Retinal pigment epithelial cell (primary cell): ENCODE measurements at regions not wholly inside any gene's neighbourhood (a gene's known extent, or its start where the extent isn't known, plus 50 kb on each side); places are given as distances from the start of the nearest gene placed in this dataset.

ENCODE experiments used
- DNase-seq: peaks from one replicate; pipeline ENCODE4 v3.0.0-alpha.2; 2010; ENCODE audit warnings: low read depth
- H3K4me3 ChIP-seq: 2 replicates; pipeline ENCODE4 v1.5.1; 2011; ENCODE audit warnings: mild to moderate bottlenecking, low read length, control low read depth, moderate library complexity
- TF ChIP-seq, protein P1 (sequence below): conservative IDR thresholded peaks from 2 replicates; pipeline ENCODE4 v1.5.1; 2011; ENCODE audit warnings: low read depth, low read length, control low read depth, inconsistent platforms

GRCh38 chr3:124393340-124393739 lies 336.9 kb upstream of the UMPS start:
- no peak for DNase-seq
- TF ChIP-seq, protein P1, sequence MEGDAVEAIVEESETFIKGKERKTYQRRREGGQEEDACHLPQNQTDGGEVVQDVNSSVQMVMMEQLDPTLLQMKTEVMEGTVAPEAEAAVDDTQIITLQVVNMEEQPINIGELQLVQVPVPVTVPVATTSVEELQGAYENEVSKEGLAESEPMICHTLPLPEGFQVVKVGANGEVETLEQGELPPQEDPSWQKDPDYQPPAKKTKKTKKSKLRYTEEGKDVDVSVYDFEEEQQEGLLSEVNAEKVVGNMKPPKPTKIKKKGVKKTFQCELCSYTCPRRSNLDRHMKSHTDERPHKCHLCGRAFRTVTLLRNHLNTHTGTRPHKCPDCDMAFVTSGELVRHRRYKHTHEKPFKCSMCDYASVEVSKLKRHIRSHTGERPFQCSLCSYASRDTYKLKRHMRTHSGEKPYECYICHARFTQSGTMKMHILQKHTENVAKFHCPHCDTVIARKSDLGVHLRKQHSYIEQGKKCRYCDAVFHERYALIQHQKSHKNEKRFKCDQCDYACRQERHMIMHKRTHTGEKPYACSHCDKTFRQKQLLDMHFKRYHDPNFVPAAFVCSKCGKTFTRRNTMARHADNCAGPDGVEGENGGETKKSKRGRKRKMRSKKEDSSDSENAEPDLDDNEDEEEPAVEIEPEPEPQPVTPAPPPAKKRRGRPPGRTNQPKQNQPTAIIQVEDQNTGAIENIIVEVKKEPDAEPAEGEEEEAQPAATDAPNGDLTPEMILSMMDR = no peak
- H3K4me3 ChIP-seq = no peak overlapping the region

- DNase-seq = no peak
- no peak overlapping the region for H3K4me3 ChIP-seq
- TF ChIP-seq, protein P1 = no peak
Observed at GRCh38 chr3:124395162-124395561, 335.1 kb upstream of the UMPS start.

DNA sequence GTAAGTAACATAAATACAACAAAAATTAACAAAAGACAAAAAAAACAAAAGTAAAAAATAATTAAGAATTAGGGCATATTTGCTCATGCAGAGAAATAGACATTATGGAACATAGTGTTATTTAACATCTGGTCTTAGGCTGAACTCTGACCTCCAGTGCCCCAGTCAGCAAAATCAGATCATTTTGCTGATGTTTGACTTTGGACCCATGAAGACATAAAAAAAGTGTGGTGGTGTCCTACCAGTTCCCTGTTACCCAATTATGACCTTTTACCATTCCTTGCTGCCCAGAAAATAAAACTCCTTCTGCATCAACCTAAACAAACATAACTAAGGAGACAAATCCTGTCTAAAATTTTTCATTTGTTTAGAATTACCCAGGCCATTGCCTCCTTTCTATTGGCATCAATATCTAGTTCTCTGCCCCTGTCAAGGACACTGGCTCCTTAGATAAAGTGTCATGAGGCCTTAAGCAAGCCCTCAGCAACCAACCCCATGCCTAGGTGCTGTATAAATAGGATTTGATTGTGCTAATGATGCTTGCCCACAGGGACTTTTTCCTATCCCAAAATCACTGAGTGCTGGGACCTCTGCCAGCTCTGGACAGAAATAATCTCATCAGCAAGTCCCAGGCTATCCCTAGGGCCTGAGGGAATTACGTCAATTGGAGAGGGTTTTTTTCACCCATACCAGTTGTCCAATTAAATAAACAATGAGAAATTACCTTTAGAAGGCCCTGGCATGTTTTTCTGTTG lies 334.5 kb upstream of the UMPS start:
- DNase-seq = no peak
- TF ChIP-seq, protein P1 = no peak
- no peak overlapping the region for H3K4me3 ChIP-seq

DNA sequence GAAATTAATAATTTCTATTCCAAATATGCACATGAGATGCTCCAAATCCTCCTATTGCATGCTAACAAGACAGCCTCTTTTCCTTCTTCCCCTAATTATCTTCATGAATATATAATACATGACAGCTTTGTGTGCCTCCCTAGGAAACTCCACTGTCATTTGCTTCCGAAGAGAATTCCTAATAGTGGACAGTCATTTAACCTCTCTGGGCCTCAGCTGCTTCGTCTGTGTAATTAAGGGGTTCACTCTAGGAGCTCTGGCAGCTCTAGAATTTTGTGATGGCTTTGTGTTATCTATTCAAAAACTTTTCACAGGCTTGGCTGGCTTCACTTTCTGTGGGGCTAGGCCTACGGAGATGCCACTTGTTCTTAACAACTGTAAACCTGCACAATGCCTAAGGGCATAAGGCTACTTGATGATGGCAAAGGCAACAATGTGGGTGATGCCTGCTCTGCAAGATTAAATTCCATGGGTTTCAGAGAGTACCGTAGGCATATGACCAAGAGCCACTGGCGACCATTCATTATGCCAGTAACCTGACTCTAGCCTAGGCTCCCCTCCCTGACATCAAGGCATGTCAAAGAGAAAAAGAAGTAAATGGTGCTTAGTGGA lies 333.8 kb upstream of the UMPS start:
- no peak overlapping the region for H3K4me3 ChIP-seq
- TF ChIP-seq, protein P1 = no peak
- no peak for DNase-seq

DNA sequence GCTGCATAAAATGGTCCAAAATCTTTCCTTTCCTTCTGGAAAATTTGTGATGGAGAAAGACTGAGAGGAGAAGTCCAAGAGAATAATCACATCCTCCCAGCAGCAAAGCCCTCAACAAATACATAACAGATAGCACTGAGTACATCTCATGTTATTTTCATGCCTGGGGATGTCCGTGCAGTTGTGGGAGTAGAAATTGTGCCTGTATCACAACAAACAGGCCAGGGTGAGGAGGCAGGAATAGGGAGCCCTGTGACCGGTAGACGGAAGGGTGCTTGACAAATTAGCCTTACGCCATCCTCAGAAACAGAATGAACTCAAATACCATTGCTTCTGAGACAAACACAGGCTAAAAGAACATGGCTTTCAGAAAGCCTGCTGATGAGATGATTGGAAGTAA lies 333.2 kb upstream of the UMPS start:
- DNase-seq = no peak
- no peak overlapping the region for H3K4me3 ChIP-seq
- TF ChIP-seq, protein P1 = no peak

DNA sequence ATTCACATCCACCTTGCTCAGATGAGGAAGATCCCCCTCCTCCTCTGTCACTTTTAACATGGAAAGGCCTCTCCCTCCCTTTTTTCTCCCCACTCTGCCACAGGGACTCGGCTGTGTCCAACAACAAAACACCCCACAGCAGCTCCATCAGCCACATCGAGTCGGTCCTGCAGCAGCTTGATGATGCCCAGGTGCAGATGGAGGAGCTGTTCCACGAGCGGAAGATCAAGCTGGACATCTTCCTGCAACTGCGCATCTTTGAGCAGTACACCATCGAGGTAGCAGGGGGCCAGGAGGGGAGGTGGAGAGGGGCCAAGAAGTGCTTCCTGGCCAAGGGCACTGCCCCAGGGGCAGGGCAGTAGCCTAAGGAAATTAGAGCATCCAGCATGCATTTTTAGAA lies 331.7 kb upstream of the UMPS start:
- TF ChIP-seq, protein P1 = no peak
- H3K4me3 ChIP-seq = no peak overlapping the region
- DNase-seq = no peak

- TF ChIP-seq, protein P1 = no peak
- H3K4me3 ChIP-seq = no peak overlapping the region
- DNase-seq = peak; percentile 76
Observed at GRCh38 chr3:124401843-124402242, 328.4 kb upstream of the UMPS start.
